GM23338 (cell line): ENCODE measurements at regions not wholly inside any gene's neighbourhood (a gene's known extent, or its start where the extent isn't known, plus 50 kb on each side); places are given as distances from the start of the nearest gene placed in this dataset.

Source experiments
- ATAC-seq: fragments of 200-7000 bp; cut with Tn5 transposase; 3 replicates; pipeline ENCODE4 v1.9.1; 2020
- DNase-seq: peaks from one replicate; pipeline ENCODE4 v3.0.0-alpha.2; 2015; ENCODE audit warnings: low spot score
- H2AFZ ChIP-seq: fragments of 200-600 bp; sonication (generic); 2 replicates; pipeline ENCODE4 v1.8.0; 2016; ENCODE audit warnings: antibody characterized with exemption, mild to moderate bottlenecking, moderate library complexity
- H3F3A ChIP-seq: fragments of 200-600 bp; sonication (generic); replicated peaks from 2 replicates; pipeline ENCODE4 v1.8.0; 2017; ENCODE audit warnings: antibody characterized with exemption, mixed run types, low read depth
- H3K27ac ChIP-seq: fragments of 200-600 bp; sonication (generic); 2 replicates; pipeline ENCODE4 v1.6.1; 2016; ENCODE audit warnings: low read depth
- H3K27me3 ChIP-seq: fragments of 200-600 bp; sonication (generic); 2 replicates; pipeline ENCODE4 v1.8.0; 2016; ENCODE audit warnings: mild to moderate bottlenecking, mixed run types, moderate library complexity; ENCODE audit not compliant: insufficient read depth
- H3K36me3 ChIP-seq: fragments of 200-600 bp; sonication (generic); 2 replicates; pipeline ENCODE4 v1.8.0; 2016; ENCODE audit warnings: mild to moderate bottlenecking; ENCODE audit not compliant: insufficient read depth
- H3K4me1 ChIP-seq: fragments of 200-600 bp; sonication (generic); 2 replicates; pipeline ENCODE4 v1.8.0; 2016; ENCODE audit warnings: mild to moderate bottlenecking, moderate library complexity; ENCODE audit not compliant: insufficient read depth
- H3K4me2 ChIP-seq: fragments of 200-600 bp; sonication (generic); 2 replicates; pipeline ENCODE4 v1.7.1; 2017; ENCODE audit warnings: mixed run types
- H3K4me3 ChIP-seq: fragments of 200-600 bp; sonication (generic); 2 replicates; pipeline ENCODE4 v1.6.1; 2016; ENCODE audit warnings: mixed run types
- H3K79me2 ChIP-seq: fragments of 200-600 bp; sonication (generic); replicated peaks from 2 replicates; pipeline ENCODE4 v1.8.0; 2017; ENCODE audit warnings: mild to moderate bottlenecking; ENCODE audit not compliant: insufficient read depth
- H3K9me2 ChIP-seq: fragments of 200-600 bp; sonication (generic); 2 replicates; pipeline ENCODE4 v1.8.0; 2017; ENCODE audit not compliant: insufficient read depth
- H4K20me1 ChIP-seq: fragments of 200-600 bp; sonication (generic); replicated peaks from 2 replicates; pipeline ENCODE4 v1.8.0; 2017; ENCODE audit warnings: mild to moderate bottlenecking; ENCODE audit not compliant: insufficient read depth
- H3K27ac Mint-ChIP-seq: 2 replicates; pipeline ENCODE4 v1.8.0; 2020; ENCODE audit warnings: inconsistent platforms, mild to moderate bottlenecking, moderate library complexity, mixed read lengths
- H3K27me3 Mint-ChIP-seq: 3 replicates; pipeline ENCODE4 v1.8.0; 2022; ENCODE audit warnings: low read depth, mild to moderate bottlenecking, moderate library complexity, mixed read lengths, inconsistent platforms; ENCODE audit not compliant: insufficient read depth, poor library complexity
- H3K36me3 Mint-ChIP-seq: 3 replicates; pipeline ENCODE4 v1.8.0; 2021; ENCODE audit warnings: low read depth, mild to moderate bottlenecking, inconsistent platforms, moderate library complexity, mixed read lengths
- H3K4me1 Mint-ChIP-seq: 3 replicates; pipeline ENCODE4 v1.8.0; 2020; ENCODE audit warnings: mild to moderate bottlenecking, inconsistent platforms, mixed read lengths
- H3K4me3 Mint-ChIP-seq: 3 replicates; pipeline ENCODE4 v1.8.0; 2021; ENCODE audit warnings: moderate library complexity, mild to moderate bottlenecking, inconsistent platforms, mixed read lengths
- H3K9me3 Mint-ChIP-seq: 3 replicates; pipeline ENCODE4 v1.8.0; 2020; ENCODE audit warnings: moderate library complexity, mild to moderate bottlenecking, inconsistent platforms, mixed read lengths
- CREB1 ChIP-seq: fragments of 250-450 bp; sonication (Bioruptor Pico); IDR thresholded peaks from 2 replicates; pipeline ENCODE4 v1.5.0; 2020; ENCODE audit warnings: low read depth, mild to moderate bottlenecking, moderate library complexity
- CTCF ChIP-seq, 2 experiments: fragments of 200-600 bp in 1 of 2; sonication (generic) in 1 of 2; conservative IDR thresholded peaks; 2 replicates each; pipeline versions ENCODE4 v1.5.1 to v1.6.1; 2016 to 2017; ENCODE audit warnings: antibody characterized with exemption in 2 of 2, low read depth in 2 of 2, mild to moderate bottlenecking in 2 of 2, moderate library complexity in 1 of 2
- EZH2 ChIP-seq: fragments of 200-600 bp; sonication (generic); IDR thresholded peaks from one replicate; pipeline ENCODE4 v1.8.0; 2017; ENCODE audit warnings: antibody characterized with exemption, mild to moderate bottlenecking, low read depth; ENCODE audit not compliant: unreplicated experiment
- EZH2phosphoT487 ChIP-seq: fragments of 200-600 bp; sonication (generic); IDR thresholded peaks from one replicate; pipeline ENCODE4 v1.8.1; 2018; ENCODE audit warnings: antibody characterized with exemption; ENCODE audit not compliant: unreplicated experiment
- JUNB ChIP-seq: IDR thresholded peaks from one replicate; pipeline ENCODE4 v1.6.1; 2016; ENCODE audit warnings: antibody characterized with exemption; ENCODE audit not compliant: unreplicated experiment
- NANOG ChIP-seq: IDR thresholded peaks from 2 replicates; pipeline ENCODE4 v1.6.1; 2016; ENCODE audit warnings: antibody characterized with exemption, borderline replicate concordance
- POLR2AphosphoS5 ChIP-seq: IDR thresholded peaks from 2 replicates; pipeline ENCODE4 v1.6.1; 2016; ENCODE audit warnings: antibody characterized with exemption, low read depth
- REST ChIP-seq: IDR thresholded peaks from one replicate; pipeline ENCODE4 v1.6.1; 2018; ENCODE audit warnings: antibody characterized with exemption; ENCODE audit not compliant: unreplicated experiment
- STAT1 ChIP-seq: IDR thresholded peaks from one replicate; pipeline ENCODE4 v1.6.1; 2016; ENCODE audit warnings: antibody characterized with exemption; ENCODE audit not compliant: unreplicated experiment
- ZNF114 ChIP-seq: fragments of 250-450 bp; sonication (Bioruptor Pico); IDR thresholded peaks from 2 replicates; pipeline ENCODE4 v1.5.0; 2020; ENCODE audit warnings: mild to moderate bottlenecking, moderate library complexity
- ZNF331 ChIP-seq: fragments of 250-450 bp; sonication (Bioruptor Pico); IDR thresholded peaks from 2 replicates; pipeline ENCODE4 v1.5.0; 2020; ENCODE audit warnings: low read depth, mild to moderate bottlenecking, moderate library complexity
- ZNF462 ChIP-seq: fragments of 250-450 bp; sonication (Bioruptor Pico); IDR thresholded peaks from 2 replicates; pipeline ENCODE4 v1.5.0; 2020; ENCODE audit warnings: mild to moderate bottlenecking, moderate library complexity
- TF ChIP-seq, protein P1 (sequence below): IDR thresholded peaks from 2 replicates; pipeline ENCODE4 v1.6.1; 2016; ENCODE audit warnings: antibody characterized with exemption

DNA sequence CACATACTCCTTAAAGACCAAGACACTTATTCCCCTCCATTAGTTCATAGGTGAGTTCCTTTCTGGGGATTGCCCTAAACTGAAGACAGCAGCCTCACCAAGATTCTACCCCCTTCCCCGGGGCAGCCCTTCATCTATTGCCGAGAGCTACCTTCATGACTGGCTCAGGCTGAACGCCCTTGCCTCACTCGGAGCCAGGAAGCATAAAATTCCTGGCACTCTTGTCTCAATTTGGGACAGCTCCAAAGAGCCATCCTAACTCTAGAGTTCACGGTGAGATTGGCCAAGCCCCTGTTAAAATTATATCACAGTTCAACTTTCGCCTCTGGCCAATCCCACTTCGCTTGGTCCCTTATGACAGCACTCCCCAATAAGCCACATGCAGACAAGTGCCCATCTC lies 113.0 kb upstream of the PROX1 start:
- Histone ChIP-seq H3K4me3 (no peak overlapping the region), H3K9me2 (peaks cover 13% of the 10 kb centered on the region; the same call in 1 of the 2 replicates), H3F3A (no peaks in the 10 kb centered on the region), H3K79me2 (no peaks in the 10 kb centered on the region), H3K4me2 (no peak overlapping the region), H3K4me1 (no peaks in the 10 kb centered on the region), H3K27ac (no peak overlapping the region), H3K36me3 (no peaks in the 10 kb centered on the region), H4K20me1 (no peaks in the 10 kb centered on the region), H3K27me3 (no peaks in the 10 kb centered on the region), H2AFZ (no peak overlapping the region)
- TF ChIP-seq NANOG (no peak), STAT1 (no peak), CTCF (conservative IDR thresholded peaks at IDR 0.05; ENCODE audit: low read depth in 2 of 2) (no peak), JUNB (no peak), ZNF114 (CRISPR knock-in tag) (no peak), REST (no peak), EZH2 (no peak), CREB1 (CRISPR knock-in tag) (no peak), POLR2AphosphoS5 (no peak), ZNF331 (CRISPR knock-in tag) (no peak), ZNF462 (CRISPR knock-in tag) (no peak), EZH2phosphoT487 (no peak)
- TF ChIP-seq, protein P1, sequence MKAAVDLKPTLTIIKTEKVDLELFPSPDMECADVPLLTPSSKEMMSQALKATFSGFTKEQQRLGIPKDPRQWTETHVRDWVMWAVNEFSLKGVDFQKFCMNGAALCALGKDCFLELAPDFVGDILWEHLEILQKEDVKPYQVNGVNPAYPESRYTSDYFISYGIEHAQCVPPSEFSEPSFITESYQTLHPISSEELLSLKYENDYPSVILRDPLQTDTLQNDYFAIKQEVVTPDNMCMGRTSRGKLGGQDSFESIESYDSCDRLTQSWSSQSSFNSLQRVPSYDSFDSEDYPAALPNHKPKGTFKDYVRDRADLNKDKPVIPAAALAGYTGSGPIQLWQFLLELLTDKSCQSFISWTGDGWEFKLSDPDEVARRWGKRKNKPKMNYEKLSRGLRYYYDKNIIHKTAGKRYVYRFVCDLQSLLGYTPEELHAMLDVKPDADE: no peak
- Mint-ChIP-seq H3K4me3 (no peak overlapping the region), H3K36me3 (no peaks in the 10 kb centered on the region), H3K4me1 (peaks cover 5% of the 10 kb centered on the region; the same call in 2 of the 3 replicates), H3K9me3 (no peaks in the 10 kb centered on the region), H3K27me3 (no peaks in the 10 kb centered on the region), H3K27ac (no peak overlapping the region)
- ATAC-seq (no peak), DNase-seq (no peak)
